ENCODE measurements at regions not wholly inside any gene's neighbourhood (a gene's known extent, or its start where the extent isn't known, plus 50 kb on each side); places are given as distances from the start of the nearest gene placed in this dataset.

- TF ChIP-seq EZH2 (IDR thresholded peaks at IDR 0.05; ENCODE audit: low read depth, unreplicated experiment), result no peak
- peak in 1 of 2 experiments; percentile 48; a peak in 2 of 4 replicates for TF ChIP-seq CTCF (conservative IDR thresholded peaks at IDR 0.05; ENCODE audit: low read depth in 2 of 2)
These were observed 377.0 kb upstream of the NOX3 start for GRCh38 chr6:155832596-155832995.

All from GM23338 (cell line).